ENCODE measurements at regions not wholly inside any gene's neighbourhood (a gene's known extent, or its start where the extent isn't known, plus 50 kb on each side); places are given as distances from the start of the nearest gene placed in this dataset.

- no peak for DNase-seq
Measured at GRCh38 chr9:109683521-109683920, 96.5 kb upstream of the PALM2AKAP2 start.

GRCh38 chr9:109689701-109690100 is 90.3 kb upstream of the PALM2AKAP2 start:
- DNase-seq, result no peak

GRCh38 chr9:109699019-109699418 is 81.0 kb upstream of the PALM2AKAP2 start:
- DNase-seq, result no peak

GRCh38 chr9:109704546-109704945 is 75.5 kb upstream of the PALM2AKAP2 start:
- no peak for DNase-seq

GRCh38 chr9:109705515-109705914 is 74.5 kb upstream of the PALM2AKAP2 start:
- no peak for DNase-seq

GRCh38 chr9:109707355-109707754 is 72.6 kb upstream of the PALM2AKAP2 start:
- no peak for DNase-seq

- no peak for DNase-seq
Measured at GRCh38 chr9:109708451-109708945, 71.5 kb upstream of the PALM2AKAP2 start.

- no peak for DNase-seq
Measured at GRCh38 chr9:109709866-109710265, 70.1 kb upstream of the PALM2AKAP2 start.

- no peak for DNase-seq
Measured at GRCh38 chr9:109710830-109711229, 69.2 kb upstream of the PALM2AKAP2 start.

- DNase-seq, result no peak
Measured at GRCh38 chr9:109715344-109715743, 64.7 kb upstream of the PALM2AKAP2 start.

GRCh38 chr9:109716631-109717030 is 63.4 kb upstream of the PALM2AKAP2 start:
- DNase-seq, result no peak

GRCh38 chr9:109717342-109717741 is 62.7 kb upstream of the PALM2AKAP2 start:
- no peak for DNase-seq

- no peak for DNase-seq
Measured at GRCh38 chr9:109718861-109719260, 61.1 kb upstream of the PALM2AKAP2 start.

GRCh38 chr9:109721001-109721400 is 59.0 kb upstream of the PALM2AKAP2 start:
- no peak for DNase-seq

GRCh38 chr9:109722007-109722406 is 58.0 kb upstream of the PALM2AKAP2 start:
- no peak for DNase-seq

GRCh38 chr9:109723781-109724180 is 56.2 kb upstream of the PALM2AKAP2 start:
- DNase-seq, result no peak

GRCh38 chr9:109725460-109725859 is 54.5 kb upstream of the PALM2AKAP2 start:
- no peak for DNase-seq

GRCh38 chr9:109726119-109726518 is 53.9 kb upstream of the PALM2AKAP2 start:
- DNase-seq, result no peak

- DNase-seq, result no peak
Measured at GRCh38 chr9:109728686-109729300, 51.2 kb upstream of the PALM2AKAP2 start.

GRCh38 chr9:109729513-109729912 is 50.5 kb upstream of the PALM2AKAP2 start:
- DNase-seq, result no peak
